ENCODE measurements at regions not wholly inside any gene's neighbourhood (a gene's known extent, or its start where the extent isn't known, plus 50 kb on each side); places are given as distances from the start of the nearest gene placed in this dataset.

DNA sequence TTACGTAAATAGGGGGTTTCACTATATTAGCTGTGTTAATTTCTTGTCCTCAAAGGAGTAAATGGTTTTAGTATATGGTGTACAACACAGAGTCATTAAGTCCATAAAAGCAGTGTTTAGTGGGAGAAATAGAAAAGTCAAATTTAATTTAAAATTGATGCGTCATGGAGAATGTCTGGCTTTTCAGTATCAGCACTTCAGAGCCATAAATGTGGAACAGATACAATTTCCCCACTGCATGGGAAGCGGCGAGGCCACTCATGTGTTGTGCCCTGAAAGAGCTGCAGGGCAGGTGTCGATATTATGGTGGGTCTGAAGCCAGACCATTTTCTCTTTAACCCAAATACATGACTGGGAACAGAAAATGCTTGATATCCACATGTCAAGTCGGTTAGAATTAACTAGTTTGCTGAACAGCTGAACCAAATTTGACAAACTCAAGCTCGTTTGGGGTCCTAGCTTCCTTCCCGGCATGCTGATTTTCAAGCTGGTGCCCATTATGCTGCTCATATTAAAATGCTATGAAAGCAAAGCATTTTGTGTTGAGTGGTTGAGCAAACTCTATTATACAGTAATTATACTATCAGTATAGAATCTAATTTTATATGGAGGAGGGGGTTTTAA lies 364.6 kb upstream of the TBL1XR1 start:
- ChIA-PET POLR2A (no interaction called here), CTCF (no interaction called here)
- Histone ChIP-seq H3K9ac (ENCODE audit: low read length) (no peak overlapping the region), H4K20me1 (ENCODE audit: control insufficient read depth, insufficient read depth, low read length, poor library complexity, severe bottlenecking) (no peaks in the 10 kb centered on the region), H3K4me2 (replicated peaks; ENCODE audit: low read depth, low read length, poor library complexity, severe bottlenecking) (no peak overlapping the region), H3K27ac (ENCODE audit: low read length in 2 of 2) (no peak overlapping the region), H3K4me3 (ENCODE audit: control extremely low read depth in 1 of 5, extremely low read depth in 1 of 5, insufficient read depth in 1 of 5, low read depth in 2 of 5, low read length in 4 of 5) (no peak overlapping the region), H3K36me3 (replicated peaks in 1 of 2; ENCODE audit: control extremely low read depth in 1 of 2, control insufficient read depth in 1 of 2, extremely low read depth in 1 of 2, insufficient read depth in 2 of 2, low read length in 1 of 2) (no peaks in the 10 kb centered on the region), H3K4me1 (ENCODE audit: control insufficient read depth in 2 of 2, insufficient read depth in 2 of 2, low read length in 2 of 2) (no peaks in the 10 kb centered on the region), H3K27me3 (replicated peaks in 1 of 4; ENCODE audit: control extremely low read depth in 1 of 4, control insufficient read depth in 3 of 4, insufficient read depth in 4 of 4, low read length in 3 of 4) (no peaks in the 10 kb centered on the region), H3K79me2 (ENCODE audit: control insufficient read depth, insufficient read depth, low read length) (no peaks in the 10 kb centered on the region), H2AFZ (ENCODE audit: insufficient read depth, low read depth, low read length, poor library complexity, severe bottlenecking) (no peak overlapping the region), H3K9me3 (ENCODE audit: control extremely low read depth in 1 of 3, control insufficient read depth in 2 of 3, insufficient read depth in 1 of 3, low read length in 2 of 3) (no peaks in the 10 kb centered on the region)
- intact Hi-C loops (cut with micrococcal nuclease) = no loop called here
- no peak overlapping the region for H3K4me3 Mint-ChIP-seq
- no peak for TF ChIP-seq EZH2 (IDR thresholded peaks at IDR 0.05; ENCODE audit: borderline replicate concordance, insufficient read depth, low read depth, low read length, poor library complexity, severe bottlenecking)
- TF ChIP-seq, protein P1, sequence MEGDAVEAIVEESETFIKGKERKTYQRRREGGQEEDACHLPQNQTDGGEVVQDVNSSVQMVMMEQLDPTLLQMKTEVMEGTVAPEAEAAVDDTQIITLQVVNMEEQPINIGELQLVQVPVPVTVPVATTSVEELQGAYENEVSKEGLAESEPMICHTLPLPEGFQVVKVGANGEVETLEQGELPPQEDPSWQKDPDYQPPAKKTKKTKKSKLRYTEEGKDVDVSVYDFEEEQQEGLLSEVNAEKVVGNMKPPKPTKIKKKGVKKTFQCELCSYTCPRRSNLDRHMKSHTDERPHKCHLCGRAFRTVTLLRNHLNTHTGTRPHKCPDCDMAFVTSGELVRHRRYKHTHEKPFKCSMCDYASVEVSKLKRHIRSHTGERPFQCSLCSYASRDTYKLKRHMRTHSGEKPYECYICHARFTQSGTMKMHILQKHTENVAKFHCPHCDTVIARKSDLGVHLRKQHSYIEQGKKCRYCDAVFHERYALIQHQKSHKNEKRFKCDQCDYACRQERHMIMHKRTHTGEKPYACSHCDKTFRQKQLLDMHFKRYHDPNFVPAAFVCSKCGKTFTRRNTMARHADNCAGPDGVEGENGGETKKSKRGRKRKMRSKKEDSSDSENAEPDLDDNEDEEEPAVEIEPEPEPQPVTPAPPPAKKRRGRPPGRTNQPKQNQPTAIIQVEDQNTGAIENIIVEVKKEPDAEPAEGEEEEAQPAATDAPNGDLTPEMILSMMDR (IDR thresholded peaks at IDR 0.05) = no peak
- H3K4me1 Mint-ChIP-seq = no peaks in the 10 kb centered on the region
- no peak overlapping the region for H3K27ac Mint-ChIP-seq
- 89% methylated on average over 4 of the region's 8 CpGs for WGBS (ENCODE audit: insufficient coverage)
- ATAC-seq (ENCODE audit: low read depth) (no peak), DNase-seq (no peak)
- H3K27me3 Mint-ChIP-seq = no peaks in the 10 kb centered on the region
- no peaks in the 10 kb centered on the region for H3K9me3 Mint-ChIP-seq (ENCODE audit: insufficient read depth)

DNA sequence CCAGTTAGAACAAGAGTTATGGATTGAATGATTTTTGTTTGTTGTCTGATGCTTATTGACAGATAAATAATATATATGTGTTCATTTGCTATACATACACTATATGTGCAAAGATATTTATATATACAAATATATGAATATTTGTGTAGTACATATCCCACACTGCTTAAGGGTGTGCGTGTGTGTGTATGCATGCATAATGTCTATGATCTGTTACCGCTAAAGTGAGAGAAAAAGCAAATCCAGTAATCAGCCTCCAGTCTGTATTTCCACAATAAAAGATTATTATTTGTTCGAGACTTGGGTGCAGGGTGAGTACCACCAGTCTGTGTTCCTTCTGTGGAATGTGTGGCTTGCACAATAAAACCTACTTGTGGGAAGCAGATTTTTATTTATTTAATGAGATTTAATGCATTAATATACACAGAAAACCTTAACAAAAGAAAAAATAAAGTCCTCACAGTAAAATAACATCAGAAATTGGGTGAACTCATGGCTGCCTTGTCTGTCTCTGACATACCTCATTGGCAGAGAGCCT lies 366.0 kb upstream of the TBL1XR1 start:
- Histone ChIP-seq H3K9ac (ENCODE audit: low read length) (no peak overlapping the region), H3K4me3 (ENCODE audit: control extremely low read depth in 1 of 5, extremely low read depth in 1 of 5, insufficient read depth in 1 of 5, low read depth in 2 of 5, low read length in 4 of 5) (no peak overlapping the region), H3K27me3 (replicated peaks in 1 of 4; ENCODE audit: control extremely low read depth in 1 of 4, control insufficient read depth in 3 of 4, insufficient read depth in 4 of 4, low read length in 3 of 4) (no peaks in the 10 kb centered on the region), H3K4me1 (ENCODE audit: control insufficient read depth in 2 of 2, insufficient read depth in 2 of 2, low read length in 2 of 2) (no peaks in the 10 kb centered on the region), H3K79me2 (ENCODE audit: control insufficient read depth, insufficient read depth, low read length) (no peaks in the 10 kb centered on the region), H3K27ac (ENCODE audit: low read length in 2 of 2) (no peak overlapping the region), H3K36me3 (replicated peaks in 1 of 2; ENCODE audit: control extremely low read depth in 1 of 2, control insufficient read depth in 1 of 2, extremely low read depth in 1 of 2, insufficient read depth in 2 of 2, low read length in 1 of 2) (no peaks in the 10 kb centered on the region), H4K20me1 (ENCODE audit: control insufficient read depth, insufficient read depth, low read length, poor library complexity, severe bottlenecking) (no peaks in the 10 kb centered on the region), H3K9me3 (ENCODE audit: control extremely low read depth in 1 of 3, control insufficient read depth in 2 of 3, insufficient read depth in 1 of 3, low read length in 2 of 3) (no peaks in the 10 kb centered on the region), H2AFZ (ENCODE audit: insufficient read depth, low read depth, low read length, poor library complexity, severe bottlenecking) (no peak overlapping the region), H3K4me2 (replicated peaks; ENCODE audit: low read depth, low read length, poor library complexity, severe bottlenecking) (no peak overlapping the region)
- no peak for ATAC-seq (ENCODE audit: low read depth)
- ChIA-PET POLR2A (no interaction called here), CTCF (no interaction called here)
- no peaks in the 10 kb centered on the region for H3K27me3 Mint-ChIP-seq
- no peak for TF ChIP-seq EZH2 (IDR thresholded peaks at IDR 0.05; ENCODE audit: borderline replicate concordance, insufficient read depth, low read depth, low read length, poor library complexity, severe bottlenecking)
- TF ChIP-seq, protein P1 (IDR thresholded peaks at IDR 0.05) = no peak
- no peak for DNase-seq
- WGBS (ENCODE audit: insufficient coverage) = no CpG with 5 or more reads among the region's 3 CpGs
- H3K4me3 Mint-ChIP-seq = no peak overlapping the region
- H3K9me3 Mint-ChIP-seq (ENCODE audit: insufficient read depth) = no peaks in the 10 kb centered on the region
- intact Hi-C loops (cut with micrococcal nuclease) = no loop called here
- no peaks in the 10 kb centered on the region for H3K4me1 Mint-ChIP-seq
- H3K27ac Mint-ChIP-seq = no peak overlapping the region
